PC-9 (cell line): ENCODE measurements at regions not wholly inside any gene's neighbourhood (a gene's known extent, or its start where the extent isn't known, plus 50 kb on each side); places are given as distances from the start of the nearest gene placed in this dataset.
"Not testable (repeated sequence)": the region's sequence is repeated elsewhere in the genome, so short reads cannot be mapped to it uniquely, and the experiment has no call there.

Source experiments
- BruUV-seq: library from RNA; stranded (reverse); fragments of 400-500 nt; replicated peaks from 2 replicates; lab custom pipeline; 2021; lab: Mats Ljungman, UMichigan
- CTCF ChIA-PET: fragments of 300-600 bp; sonication (Branson Sonifier 250); formaldehyde crosslinking; loops from one replicate; lab custom pipeline; 2022; ENCODE audit warnings: antibody characterized with exemption; lab: Charles Lee
- POLR2A ChIA-PET: fragments of 300-600 bp; sonication (Branson Sonifier 250); formaldehyde crosslinking; loops from one replicate; lab custom pipeline; 2022; ENCODE audit warnings: antibody characterized with exemption; ENCODE audit not compliant: unreplicated experiment; lab: Charles Lee
- DNase-seq, 2 experiments: peaks; one replicate each; pipeline versions ENCODE4 v3.0.0 to v3.0.0-alpha.2; 2015 to 2022; ENCODE audit warnings: mixed read lengths in 1 of 2
- H2AFZ ChIP-seq: fragments of 200-600 bp; sonication (generic); 2 replicates; pipeline ENCODE4 v1.8.1; 2017; ENCODE audit warnings: antibody characterized with exemption
- H3F3A ChIP-seq: fragments of 200-600 bp; sonication (generic); 2 replicates; pipeline ENCODE4 v1.8.1; 2017; ENCODE audit warnings: antibody characterized with exemption, mild to moderate bottlenecking, low read depth; ENCODE audit not compliant: insufficient read depth
- H3K27ac ChIP-seq: fragments of 200-600 bp; sonication (generic); 2 replicates; pipeline ENCODE4 v1.6.1; 2016; ENCODE audit warnings: mixed run types
- H3K27me3 ChIP-seq: fragments of 200-600 bp; sonication (generic); 2 replicates; pipeline ENCODE4 v1.6.1; 2016; ENCODE audit warnings: low read depth, mixed run types; ENCODE audit not compliant: insufficient read depth
- H3K36me3 ChIP-seq: fragments of 200-600 bp; sonication (generic); 2 replicates; pipeline ENCODE4 v1.6.1; 2016; ENCODE audit warnings: low read depth, mixed run types
- H3K4me1 ChIP-seq: fragments of 200-600 bp; sonication (generic); replicated peaks from 2 replicates; pipeline ENCODE4 v1.6.1; 2016; ENCODE audit warnings: mixed run types; ENCODE audit not compliant: insufficient read depth
- H3K4me2 ChIP-seq: fragments of 200-600 bp; sonication (generic); 2 replicates; pipeline ENCODE4 v1.6.1; 2017; ENCODE audit warnings: mixed run types
- H3K4me3 ChIP-seq: fragments of 200-600 bp; sonication (generic); 2 replicates; pipeline ENCODE4 v1.6.1; 2016; ENCODE audit warnings: mixed run types
- H3K79me2 ChIP-seq: fragments of 200-600 bp; sonication (generic); 2 replicates; pipeline ENCODE4 v1.6.1; 2017; ENCODE audit warnings: low read depth, mixed run types
- H3K9me2 ChIP-seq: fragments of 200-600 bp; sonication (generic); 2 replicates; pipeline ENCODE4 v1.8.1; 2017; ENCODE audit warnings: mild to moderate bottlenecking; ENCODE audit not compliant: insufficient read depth
- H3K9me3 ChIP-seq: fragments of 200-600 bp; sonication (generic); 2 replicates; pipeline ENCODE4 v1.8.1; 2016; ENCODE audit warnings: low read depth; ENCODE audit not compliant: insufficient read depth
- H4K20me1 ChIP-seq: fragments of 200-600 bp; sonication (generic); 2 replicates; pipeline ENCODE4 v1.8.1; 2017; ENCODE audit not compliant: insufficient read depth
- CTCF ChIP-seq: fragments of 200-600 bp; sonication (generic); conservative IDR thresholded peaks from 2 replicates; pipeline ENCODE4 v1.6.1; 2017; ENCODE audit warnings: mixed run types, antibody characterized with exemption, mild to moderate bottlenecking, moderate library complexity
- EZH2 ChIP-seq: fragments of 200-600 bp; sonication (generic); IDR thresholded peaks from 2 replicates; pipeline ENCODE4 v1.8.0; 2017; ENCODE audit warnings: antibody characterized with exemption, low read depth
- intact Hi-C: fragments of 100-400 bp; cut with micrococcal nuclease; formaldehyde crosslinking; loops from one replicate; pipeline ENCODE4 v1.10.0; 2022; ENCODE audit not compliant: unreplicated experiment

GRCh38 chr17:26774291-26775218 lies 519.4 kb upstream of the WSB1 start:
- no peaks in the 10 kb centered on the region for H3K27me3 ChIP-seq
- no peaks in the 10 kb centered on the region for H3K4me1 ChIP-seq
- no TSS peak for BruUV-seq
- no peak overlapping the region for H2AFZ ChIP-seq
- H3K27ac ChIP-seq, result no peak overlapping the region
- ChIA-PET POLR2A (no interaction called here), CTCF (no interaction called here)
- H3K9me3 ChIP-seq, result no peaks in the 10 kb centered on the region
- TF ChIP-seq CTCF, result no peak
- TF ChIP-seq EZH2, result no peak
- H3K9me2 ChIP-seq, result no peaks in the 10 kb centered on the region
- no peaks in the 10 kb centered on the region for H3F3A ChIP-seq
- DNase-seq, result no peak
- no peak overlapping the region for H3K4me3 ChIP-seq
- no peak overlapping the region for H3K4me2 ChIP-seq
- no peaks in the 10 kb centered on the region for H3K36me3 ChIP-seq
- no peaks in the 10 kb centered on the region for H3K79me2 ChIP-seq
- no peaks in the 10 kb centered on the region for H4K20me1 ChIP-seq
- intact Hi-C loops, result no loop called here

- Histone ChIP-seq H3K9me3 (no peaks in the 10 kb centered on the region), H3K27me3 (no peaks in the 10 kb centered on the region), H3K9me2 (no peaks in the 10 kb centered on the region), H3K4me1 (no peaks in the 10 kb centered on the region), H3F3A (no peaks in the 10 kb centered on the region), H3K36me3 (no peaks in the 10 kb centered on the region), H4K20me1 (no peaks in the 10 kb centered on the region), H3K27ac (no peak overlapping the region), H3K79me2 (no peaks in the 10 kb centered on the region), H3K4me2 (no peak overlapping the region), H2AFZ (no peak overlapping the region), H3K4me3 (no peak overlapping the region)
- TF ChIP-seq CTCF, result no peak
- TF ChIP-seq EZH2, result no peak
- ChIA-PET CTCF (no interaction called here), POLR2A (no interaction called here)
- no TSS peak for BruUV-seq
- DNase-seq, result no peak
- intact Hi-C loops, result no loop called here
Measured at GRCh38 chr17:26775219-26775822, 518.6 kb upstream of the WSB1 start.

GRCh38 chr17:26780187-26780814 lies 513.6 kb upstream of the WSB1 start:
- H2AFZ ChIP-seq, BruUV-seq, CTCF ChIA-PET, H3K9me3 ChIP-seq, H3K4me1 ChIP-seq, H3K4me2 ChIP-seq, H3K36me3 ChIP-seq, H3K79me2 ChIP-seq, H3K27ac ChIP-seq, intact Hi-C loops, H3K27me3 ChIP-seq, POLR2A ChIA-PET, H4K20me1 ChIP-seq, H3K9me2 ChIP-seq, H3K4me3 ChIP-seq, DNase-seq, H3F3A ChIP-seq: not testable (repeated sequence)
